Suppressor macrophage treated with lipopolysaccharide for 4 hours (primary cell): ENCODE measurements at regions not wholly inside any gene's neighbourhood (a gene's known extent, or its start where the extent isn't known, plus 50 kb on each side); places are given as distances from the start of the nearest gene placed in this dataset.
"Not testable (repeated sequence)": the region's sequence is repeated elsewhere in the genome, so short reads cannot be mapped to it uniquely, and the experiment has no call there.

Source experiments
- DNase-seq: peaks from one replicate; pipeline ENCODE4 v3.0.0-alpha.2; 2020

GRCh38 chr9:94191706-94192105, 67.4 kb upstream of the ZNF169 start:
- DNase-seq = not testable (repeated sequence)

- DNase-seq = no peak
Observed at GRCh38 chr9:94198414-94198813, 60.7 kb upstream of the ZNF169 start.

GRCh38 chr9:94199776-94200175, 59.3 kb upstream of the ZNF169 start:
- DNase-seq = no peak

- DNase-seq = no peak
Observed at GRCh38 chr9:94204174-94204573, 54.9 kb upstream of the ZNF169 start.

- DNase-seq = no peak
Observed at GRCh38 chr9:94207781-94208180, 51.3 kb upstream of the ZNF169 start.
